SK-N-SH (cell line): ENCODE measurements at regions not wholly inside any gene's neighbourhood (a gene's known extent, or its start where the extent isn't known, plus 50 kb on each side); places are given as distances from the start of the nearest gene placed in this dataset.

Experiments
- CTCF ChIA-PET: fragments of 300-600, 350-600 bp; formaldehyde crosslinking; extraction: SDS; loops from one replicate; lab custom pipeline; 2021; lab: Yijun Ruan, JAX
- POLR2A ChIA-PET: fragments of 350-600 bp; sonication (Branson Sonifier 250); formaldehyde crosslinking; extraction: SDS; loops from one replicate; lab custom pipeline; 2020; ENCODE audit warnings: antibody characterized with exemption, inconsistent platforms; lab: Yijun Ruan, JAX
- DNase-seq: peaks from one replicate; pipeline ENCODE4 v3.0.0; 2012
- H2AFZ ChIP-seq: fragments of 200-600 bp; sonication (generic); 2 replicates; pipeline ENCODE4 v1.8.1; 2016; ENCODE audit warnings: antibody characterized with exemption, mild to moderate bottlenecking, low read depth
- H3F3A ChIP-seq: fragments of 200-600 bp; sonication (generic); replicated peaks from 2 replicates; pipeline ENCODE3; 2016; ENCODE audit warnings: antibody characterized with exemption, mild to moderate bottlenecking; ENCODE audit not compliant: insufficient read depth
- H3K27ac ChIP-seq, 2 experiments: fragments of 200-500 bp in 1 of 2; fragments of 200-600 bp in 1 of 2; sonication (Bioruptor generic) in 1 of 2; sonication (generic), shearing (Covaris generic) in 1 of 2; 2 replicates each; pipeline versions ENCODE4 v1.5.1 to v1.6.1; 2014 to 2016; ENCODE audit warnings: low read depth in 2 of 2, inconsistent platforms in 1 of 2, low read length in 1 of 2, mild to moderate bottlenecking in 1 of 2, mixed read lengths in 1 of 2
- H3K27me3 ChIP-seq: fragments of 200-600 bp; sonication (generic), shearing (Covaris generic); 2 replicates; pipeline ENCODE4 v1.6.1; 2016; ENCODE audit warnings: mixed run types; ENCODE audit not compliant: insufficient read depth
- H3K36me3 ChIP-seq, 2 experiments: fragments of 200-500 bp in 1 of 2; fragments of 200-600 bp in 1 of 2; sonication (Bioruptor generic) in 1 of 2; sonication (generic) in 1 of 2; replicated peaks in 1 of 2; 2 replicates each; pipeline versions ENCODE3 to v1.5.1; 2014 to 2016; ENCODE audit warnings: low read length in 1 of 2, mild to moderate bottlenecking in 1 of 2; ENCODE audit not compliant: insufficient read depth in 2 of 2, control insufficient read depth in 1 of 2
- H3K4me1 ChIP-seq, 2 experiments: fragments of 200-500 bp in 1 of 2; fragments of 200-600 bp in 1 of 2; sonication (Bioruptor generic) in 1 of 2; sonication (generic), shearing (Covaris generic) in 1 of 2; 2 replicates each; pipeline versions ENCODE4 v1.5.1 to v1.6.1; 2014 to 2016; ENCODE audit warnings: low read depth in 1 of 2, low read length in 1 of 2, mixed run types in 1 of 2; ENCODE audit not compliant: insufficient read depth in 2 of 2, control insufficient read depth in 1 of 2
- H3K4me2 ChIP-seq: fragments of 200-600 bp; sonication (generic), shearing (Covaris generic); 2 replicates; pipeline ENCODE4 v1.6.1; 2017; ENCODE audit warnings: mixed run types
- H3K4me3 ChIP-seq, 2 experiments: fragments of 200-500 bp in 1 of 2; fragments of 200-600 bp in 1 of 2; sonication (Bioruptor generic) in 1 of 2; sonication (generic), shearing (Covaris generic) in 1 of 2; 2 replicates each; pipeline versions ENCODE4 v1.5.1 to v1.8.1; 2014 to 2016; ENCODE audit warnings: low read depth in 2 of 2, inconsistent platforms in 1 of 2, low read length in 1 of 2, mild to moderate bottlenecking in 1 of 2, mixed read lengths in 1 of 2, moderate library complexity in 1 of 2
- H3K79me2 ChIP-seq: fragments of 200-600 bp; sonication (generic); 2 replicates; pipeline ENCODE4 v1.8.1; 2017; ENCODE audit warnings: mild to moderate bottlenecking; ENCODE audit not compliant: insufficient read depth
- H3K9ac ChIP-seq: fragments of 200-600 bp; sonication (generic); 2 replicates; pipeline ENCODE4 v1.6.1; 2017; ENCODE audit warnings: mixed run types
- H3K9me2 ChIP-seq: fragments of 200-600 bp; sonication (generic); 2 replicates; pipeline ENCODE4 v1.6.1; 2017; ENCODE audit warnings: mixed run types
- H3K9me3 ChIP-seq: fragments of 200-600 bp; sonication (generic); 2 replicates; pipeline ENCODE4 v1.6.1; 2017; ENCODE audit warnings: mixed run types, mild to moderate bottlenecking, moderate library complexity
- H4K20me1 ChIP-seq: fragments of 200-600 bp; sonication (generic); 2 replicates; pipeline ENCODE4 v1.6.1; 2017; ENCODE audit warnings: mild to moderate bottlenecking, mixed run types; ENCODE audit not compliant: insufficient read depth
- ELF1 ChIP-seq: IDR thresholded peaks from 2 replicates; pipeline ENCODE4 v1.4.0; 2012
- FOSL2 ChIP-seq: IDR thresholded peaks from 2 replicates; pipeline ENCODE4 v1.4.0; 2012; ENCODE audit warnings: low read depth, mild to moderate bottlenecking, moderate library complexity, borderline replicate concordance
- GABPA ChIP-seq: IDR thresholded peaks from 2 replicates; pipeline ENCODE4 v1.4.0; 2012; ENCODE audit warnings: low read depth, mild to moderate bottlenecking
- GATA2 ChIP-seq: sonication (generic); formaldehyde crosslinking; IDR thresholded peaks from 2 replicates; pipeline ENCODE4 v1.5.0; 2020; ENCODE audit warnings: mild to moderate bottlenecking, missing genetic modification reagents
- JUND ChIP-seq: IDR thresholded peaks from 2 replicates; pipeline ENCODE4 v1.4.0; 2012
- MAX ChIP-seq: IDR thresholded peaks from 2 replicates; pipeline ENCODE4 v1.4.0; 2012; ENCODE audit warnings: low read depth
- MXI1 ChIP-seq: IDR thresholded peaks from 2 replicates; pipeline ENCODE4 v1.6.1; 2012; ENCODE audit warnings: mild to moderate bottlenecking, low read depth, low read length, improper control_type of control experiment
- PBX3 ChIP-seq: IDR thresholded peaks from 2 replicates; pipeline ENCODE4; 2012
- POLR2AphosphoS5 ChIP-seq: IDR thresholded peaks from 2 replicates; pipeline ENCODE4 v1.6.1; 2012; ENCODE audit warnings: low read depth, low read length
- RAD21 ChIP-seq: IDR thresholded peaks from 2 replicates; pipeline ENCODE4 v1.6.1; 2012; ENCODE audit warnings: mild to moderate bottlenecking, low read length
- RCOR1 ChIP-seq: fragments of 150-350 bp; IDR thresholded peaks from 2 replicates; pipeline ENCODE4 v1.6.1; 2017; ENCODE audit warnings: antibody characterized with exemption, low read length
- RFX5 ChIP-seq: IDR thresholded peaks from 2 replicates; pipeline ENCODE4 v1.6.1; 2012; ENCODE audit warnings: mild to moderate bottlenecking, improper control_type of control experiment, low read length
- RXRA ChIP-seq: IDR thresholded peaks from 2 replicates; pipeline ENCODE4 v1.4.0; 2012; ENCODE audit warnings: low read depth, mild to moderate bottlenecking, borderline replicate concordance
- SMC3 ChIP-seq: IDR thresholded peaks from 2 replicates; pipeline ENCODE4 v1.6.1; 2012; ENCODE audit warnings: low read depth, low read length, improper control_type of control experiment
- USF1 ChIP-seq: IDR thresholded peaks from 2 replicates; pipeline ENCODE4 v1.4.0; 2012; ENCODE audit warnings: low read depth, borderline replicate concordance
- WGBS: methylation state at CpG from one replicate; pipeline ENCODE4 v1.1.6; 2017; ENCODE audit warnings: low lambda C conversion rate; 5-methylcytosine and 5-hydroxymethylcytosine counted together
- TF ChIP-seq, protein P1 (sequence below): fragments of 200-600 bp; sonication (generic); IDR thresholded peaks from 2 replicates; pipeline ENCODE4 v1.6.1; 2017; ENCODE audit warnings: antibody characterized with exemption, mild to moderate bottlenecking, moderate library complexity

DNA sequence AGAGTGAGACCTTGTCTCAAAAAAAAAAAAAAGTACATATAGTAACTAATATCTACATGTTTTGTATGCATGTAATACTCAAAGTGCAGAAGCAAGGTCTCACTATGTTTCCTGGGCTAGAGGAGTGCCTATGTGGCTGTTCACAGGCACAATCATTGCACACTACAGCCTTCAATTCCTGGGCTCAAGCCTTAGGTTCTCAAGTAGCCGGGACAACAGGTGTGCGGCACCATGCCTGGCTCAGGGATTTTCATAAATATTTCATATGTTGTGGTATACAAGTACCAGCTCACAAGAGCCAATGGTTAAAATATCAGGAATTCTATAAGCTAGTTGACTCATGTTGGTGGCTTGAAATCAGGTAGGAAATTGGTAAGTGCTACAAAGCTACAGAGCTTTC is 94.8 kb downstream of the LARP7 start:
- DNase-seq: no peak
- H3K9me3 ChIP-seq: no peaks in the 10 kb centered on the region
- H3K9me2 ChIP-seq: no peaks in the 10 kb centered on the region
- CTCF ChIA-PET: interaction anchor here (1.6 to 1.7 kb wide), 2 partner anchors 30 to 34 kb away, joined by 3 to 5 read pairs; no protein-coding TSS in a partner anchor
- H3K79me2 ChIP-seq: no peaks in the 10 kb centered on the region
- H4K20me1 ChIP-seq: no peaks in the 10 kb centered on the region
- no peak overlapping the region for H2AFZ ChIP-seq
- WGBS: 83% methylated on average over 2 of the region's 2 CpGs
- H3K27me3 ChIP-seq: no peaks in the 10 kb centered on the region
- H3F3A ChIP-seq: no peaks in the 10 kb centered on the region
- no peaks in the 10 kb centered on the region for H3K4me1 ChIP-seq
- H3K4me3 ChIP-seq: no peak overlapping the region
- no peak for TF ChIP-seq ELF1
- TF ChIP-seq USF1: no peak
- TF ChIP-seq GABPA: no peak
- TF ChIP-seq MXI1: no peak
- TF ChIP-seq RXRA: no peak
- TF ChIP-seq SMC3: no peak
- TF ChIP-seq RAD21: no peak
- TF ChIP-seq POLR2AphosphoS5: no peak
- TF ChIP-seq FOSL2: no peak
- no peak for TF ChIP-seq RCOR1
- TF ChIP-seq JUND: no peak
- TF ChIP-seq, protein P1, sequence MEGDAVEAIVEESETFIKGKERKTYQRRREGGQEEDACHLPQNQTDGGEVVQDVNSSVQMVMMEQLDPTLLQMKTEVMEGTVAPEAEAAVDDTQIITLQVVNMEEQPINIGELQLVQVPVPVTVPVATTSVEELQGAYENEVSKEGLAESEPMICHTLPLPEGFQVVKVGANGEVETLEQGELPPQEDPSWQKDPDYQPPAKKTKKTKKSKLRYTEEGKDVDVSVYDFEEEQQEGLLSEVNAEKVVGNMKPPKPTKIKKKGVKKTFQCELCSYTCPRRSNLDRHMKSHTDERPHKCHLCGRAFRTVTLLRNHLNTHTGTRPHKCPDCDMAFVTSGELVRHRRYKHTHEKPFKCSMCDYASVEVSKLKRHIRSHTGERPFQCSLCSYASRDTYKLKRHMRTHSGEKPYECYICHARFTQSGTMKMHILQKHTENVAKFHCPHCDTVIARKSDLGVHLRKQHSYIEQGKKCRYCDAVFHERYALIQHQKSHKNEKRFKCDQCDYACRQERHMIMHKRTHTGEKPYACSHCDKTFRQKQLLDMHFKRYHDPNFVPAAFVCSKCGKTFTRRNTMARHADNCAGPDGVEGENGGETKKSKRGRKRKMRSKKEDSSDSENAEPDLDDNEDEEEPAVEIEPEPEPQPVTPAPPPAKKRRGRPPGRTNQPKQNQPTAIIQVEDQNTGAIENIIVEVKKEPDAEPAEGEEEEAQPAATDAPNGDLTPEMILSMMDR: no peak
- TF ChIP-seq MAX: no peak
- TF ChIP-seq PBX3: no peak
- POLR2A ChIA-PET: no interaction called here
- H3K36me3 ChIP-seq: no peaks in the 10 kb centered on the region
- H3K4me2 ChIP-seq: no peak overlapping the region
- H3K27ac ChIP-seq: no peak overlapping the region
- no peak overlapping the region for H3K9ac ChIP-seq

- H4K20me1 ChIP-seq: no peaks in the 10 kb centered on the region
- no peaks in the 10 kb centered on the region for H3F3A ChIP-seq
- no peak for DNase-seq
- TF ChIP-seq GATA2 (CRISPR knock-in tag): no peak
- no peak for TF ChIP-seq RFX5
- H3K4me1 ChIP-seq: no peaks in the 10 kb centered on the region
- no peaks in the 10 kb centered on the region for H3K27me3 ChIP-seq
- ChIA-PET CTCF (interaction anchor here (1.6 kb wide), 1 partner anchor 30 kb away, joined by 5 read pairs; no protein-coding TSS in a partner anchor), POLR2A (no interaction called here)
- no peak overlapping the region for H3K4me2 ChIP-seq
- H3K27ac ChIP-seq: no peak overlapping the region
- WGBS: 55% methylated on average over 2 of the region's 2 CpGs
- no peak overlapping the region for H3K4me3 ChIP-seq
- no peak overlapping the region for H3K9ac ChIP-seq
- no peaks in the 10 kb centered on the region for H3K9me2 ChIP-seq
- no peaks in the 10 kb centered on the region for H3K9me3 ChIP-seq
- no peak overlapping the region for H2AFZ ChIP-seq
- H3K79me2 ChIP-seq: no peaks in the 10 kb centered on the region
- H3K36me3 ChIP-seq: no peaks in the 10 kb centered on the region
Observed at GRCh38 chr4:112732142-112732541, 95.2 kb downstream of the LARP7 start.
